ENCODE measurements at regions not wholly inside any gene's neighbourhood (a gene's known extent, or its start where the extent isn't known, plus 50 kb on each side); places are given as distances from the start of the nearest gene placed in this dataset.
"Not testable (repeated sequence)": the region's sequence is repeated elsewhere in the genome, so short reads cannot be mapped to it uniquely, and the experiment has no call there.

DNA sequence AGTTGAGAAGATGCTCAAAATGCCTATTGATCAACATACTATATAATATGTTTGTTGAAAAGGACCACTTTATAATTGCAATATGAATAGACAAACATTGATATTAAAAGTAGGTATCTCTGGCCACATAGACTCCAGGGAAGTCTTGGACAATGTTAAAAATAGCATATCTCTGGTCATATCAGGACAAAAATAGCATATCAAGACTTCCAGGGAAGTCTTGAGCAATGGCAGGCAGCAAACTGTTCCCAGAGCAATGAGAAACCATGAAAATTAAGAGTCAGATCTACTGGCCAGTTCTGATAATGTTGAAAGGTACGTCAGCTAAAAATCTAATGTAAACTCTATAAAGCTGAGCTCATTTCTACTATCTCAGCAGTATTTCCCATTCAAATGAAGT is 1130.3 kb upstream of the CITED2 start:
- H3K4me3 ChIP-seq (ENCODE audit: control insufficient read depth in 1 of 2, extremely low read depth in 1 of 2, low read length in 1 of 2): no peak overlapping the region
- no peak overlapping the region for H3K27ac ChIP-seq (ENCODE audit: low read length)
- ChIA-PET POLR2A (no interaction called here), CTCF (interaction anchor here in 1 of 2 donors (0.7 kb wide), 1 partner anchor 10 kb away, joined by 3 read pairs; no protein-coding TSS in a partner anchor)
- Mint-ChIP-seq H3K4me1 (no peaks in the 10 kb centered on the region), H3K36me3 (no peaks in the 10 kb centered on the region), H3K4me3 (no peak overlapping the region), H3K27ac (no peak overlapping the region), H3K27me3 (peaks cover 0 to 3% of the 10 kb centered on the region in 2 donors), H3K9me3 (no peaks in the 10 kb centered on the region)
- no peaks in the 10 kb centered on the region for H3K9me3 ChIP-seq
- DNase-seq: no peak
- no peaks in the 10 kb centered on the region for H3K36me3 ChIP-seq (ENCODE audit: control insufficient read depth in 2 of 2, extremely low read depth in 1 of 2, insufficient read depth in 1 of 2, low read length in 1 of 2)
- WGBS (ENCODE audit: insufficient coverage): no CpG with 5 or more reads among the region's 1 CpG
- H3K4me1 ChIP-seq (ENCODE audit: control insufficient read depth in 1 of 2, extremely low read depth in 1 of 2, insufficient read depth in 2 of 2, low read length in 2 of 2): no peaks in the 10 kb centered on the region
- H3K27me3 ChIP-seq (replicated peaks in 1 of 2; ENCODE audit: control insufficient read depth in 2 of 2, extremely low read depth in 1 of 2, insufficient read depth in 2 of 2, low read length in 1 of 2): no peaks in the 10 kb centered on the region
- no peak for ATAC-seq (replicated peaks in 1 of 4)

DNA sequence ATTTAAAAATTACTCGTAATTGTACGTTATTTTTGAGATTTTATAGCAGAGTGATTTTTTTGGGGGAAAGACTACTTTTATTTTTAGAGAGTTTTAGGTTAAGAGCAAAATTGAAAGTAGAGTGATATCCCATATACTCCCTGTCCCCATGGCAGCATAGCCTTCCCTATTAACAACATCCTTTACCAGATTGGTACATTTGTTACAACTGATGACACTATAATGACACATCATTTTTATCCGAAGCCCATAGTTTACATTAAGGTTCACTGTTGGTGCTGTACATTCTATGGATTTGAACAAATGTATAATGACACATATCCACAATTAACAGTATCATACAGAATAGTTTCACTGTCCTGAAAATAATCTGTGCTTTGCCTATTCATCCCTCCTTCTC is 1126.4 kb upstream of the CITED2 start:
- H3K27ac ChIP-seq (ENCODE audit: low read length): no peak overlapping the region
- CTCF ChIA-PET: no interaction called here
- H3K4me1 ChIP-seq (ENCODE audit: control insufficient read depth in 1 of 2, extremely low read depth in 1 of 2, insufficient read depth in 2 of 2, low read length in 2 of 2): no peaks in the 10 kb centered on the region
- peaks cover 0 to 7% of the 10 kb centered on the region in 2 donors for H3K27me3 Mint-ChIP-seq
- POLR2A ChIA-PET: no interaction called here
- no peaks in the 10 kb centered on the region for H3K9me3 Mint-ChIP-seq
- H3K36me3 ChIP-seq (ENCODE audit: control insufficient read depth in 2 of 2, extremely low read depth in 1 of 2, insufficient read depth in 1 of 2, low read length in 1 of 2): no peaks in the 10 kb centered on the region
- H3K36me3 Mint-ChIP-seq: no peaks in the 10 kb centered on the region
- whole genome bisulfite sequencing (ENCODE audit: insufficient coverage): no CpG with 5 or more reads among the region's 3 CpGs
- no peaks in the 10 kb centered on the region for H3K9me3 ChIP-seq
- no peak overlapping the region for H3K27ac Mint-ChIP-seq
- H3K4me3 Mint-ChIP-seq: no peak overlapping the region
- H3K4me1 Mint-ChIP-seq: no peaks in the 10 kb centered on the region
- H3K27me3 ChIP-seq (replicated peaks in 1 of 2; ENCODE audit: control insufficient read depth in 2 of 2, extremely low read depth in 1 of 2, insufficient read depth in 2 of 2, low read length in 1 of 2): no peaks in the 10 kb centered on the region
- no peak overlapping the region for H3K4me3 ChIP-seq (ENCODE audit: control insufficient read depth in 1 of 2, extremely low read depth in 1 of 2, low read length in 1 of 2)
- ATAC-seq (replicated peaks in 1 of 4) (no peak), DNase-seq (no peak)

DNA sequence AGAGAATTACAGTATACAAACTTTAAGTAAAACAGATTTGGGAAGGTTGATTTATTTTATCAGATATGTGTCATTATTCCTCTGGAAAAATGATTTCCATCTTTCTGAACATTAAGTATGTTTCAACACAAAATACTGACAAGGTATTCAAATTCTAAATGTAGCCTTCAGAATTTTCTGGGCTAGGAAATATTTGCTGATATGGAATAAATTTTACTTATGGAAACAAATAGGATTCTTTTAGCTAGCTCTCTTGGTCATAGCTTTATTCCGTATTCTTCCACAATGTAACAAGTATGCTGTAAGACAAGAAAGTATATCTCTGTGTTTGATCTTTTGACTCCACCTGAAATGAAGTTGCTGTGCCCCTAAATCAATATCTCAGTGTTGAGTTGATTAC is 1125.2 kb upstream of the CITED2 start:
- Histone ChIP-seq H3K4me3 (ENCODE audit: control insufficient read depth in 1 of 2, extremely low read depth in 1 of 2, low read length in 1 of 2) (no peak overlapping the region), H3K27me3 (replicated peaks in 1 of 2; ENCODE audit: control insufficient read depth in 2 of 2, extremely low read depth in 1 of 2, insufficient read depth in 2 of 2, low read length in 1 of 2) (no peaks in the 10 kb centered on the region), H3K36me3 (ENCODE audit: control insufficient read depth in 2 of 2, extremely low read depth in 1 of 2, insufficient read depth in 1 of 2, low read length in 1 of 2) (no peaks in the 10 kb centered on the region), H3K27ac (ENCODE audit: low read length) (no peak overlapping the region), H3K9me3 (no peaks in the 10 kb centered on the region), H3K4me1 (ENCODE audit: control insufficient read depth in 1 of 2, extremely low read depth in 1 of 2, insufficient read depth in 2 of 2, low read length in 2 of 2) (no peaks in the 10 kb centered on the region)
- H3K27me3 Mint-ChIP-seq: peaks cover 2 to 8% of the 10 kb centered on the region in 2 donors
- POLR2A ChIA-PET: no interaction called here
- DNase-seq (no peak), ATAC-seq (replicated peaks in 1 of 4) (no peak)
- no peak overlapping the region for H3K27ac Mint-ChIP-seq
- H3K4me1 Mint-ChIP-seq: no peaks in the 10 kb centered on the region
- CTCF ChIA-PET: no interaction called here
- no CpG with 5 or more reads among the region's 1 CpG for WGBS (ENCODE audit: insufficient coverage)
- H3K4me3 Mint-ChIP-seq: no peak overlapping the region
- H3K36me3 Mint-ChIP-seq: no peaks in the 10 kb centered on the region
- H3K9me3 Mint-ChIP-seq: peaks cover 0 to 1% (median 1%) of the 10 kb centered on the region in 3 donors

DNA sequence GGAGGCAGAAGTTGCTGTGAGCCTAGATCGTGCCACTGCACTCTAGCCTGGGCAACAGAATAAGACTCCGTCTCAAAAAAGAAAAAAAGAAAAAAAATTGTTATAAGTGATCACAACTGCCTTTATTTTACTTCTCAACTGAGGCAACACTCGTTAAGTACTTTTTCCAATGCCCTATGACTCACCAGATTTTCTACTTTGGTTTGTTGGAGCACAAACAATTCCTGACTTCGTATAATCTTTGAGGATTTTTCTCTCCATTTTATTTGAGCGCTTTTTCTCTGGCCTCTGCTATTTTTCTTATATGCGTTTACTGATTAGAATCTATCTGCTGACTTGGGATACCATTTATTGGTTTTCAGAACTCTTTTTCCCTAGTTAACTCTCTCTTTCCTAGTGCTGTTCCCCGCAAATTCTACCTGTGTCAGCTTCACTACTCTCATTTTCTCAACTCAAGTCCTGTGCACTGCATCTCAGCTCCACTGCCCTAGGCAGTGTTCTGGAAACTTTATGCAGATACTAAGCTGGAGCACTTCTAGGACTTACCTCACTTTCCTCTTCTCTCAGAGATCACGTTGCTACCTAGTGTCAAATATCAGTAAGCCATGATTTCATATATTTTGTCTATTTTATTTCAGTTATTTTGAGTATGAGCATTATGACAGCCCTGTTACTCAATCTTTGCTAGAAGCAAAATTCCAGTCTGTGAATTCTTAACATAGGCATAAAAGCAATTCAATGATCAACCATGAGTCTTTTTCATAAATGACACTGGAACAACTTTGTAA is 1120.1 kb upstream of the CITED2 start:
- DNase-seq (no peak), ATAC-seq (replicated peaks in 1 of 4) (no peak)
- H3K36me3 ChIP-seq (ENCODE audit: control insufficient read depth in 2 of 2, extremely low read depth in 1 of 2, insufficient read depth in 1 of 2, low read length in 1 of 2): no peaks in the 10 kb centered on the region
- CTCF ChIA-PET: interaction anchor here in 1 of 2 donors (0.5 kb wide), 1 partner anchor 10 kb away, joined by 3 read pairs; no protein-coding TSS in a partner anchor
- no peak overlapping the region for H3K4me3 ChIP-seq (ENCODE audit: control insufficient read depth in 1 of 2, extremely low read depth in 1 of 2, low read length in 1 of 2)
- H3K9me3 ChIP-seq: no peaks in the 10 kb centered on the region
- no peaks in the 10 kb centered on the region for H3K27me3 ChIP-seq (replicated peaks in 1 of 2; ENCODE audit: control insufficient read depth in 2 of 2, extremely low read depth in 1 of 2, insufficient read depth in 2 of 2, low read length in 1 of 2)
- no peak overlapping the region for H3K27ac ChIP-seq (ENCODE audit: low read length)
- Mint-ChIP-seq H3K4me1 (no peaks in the 10 kb centered on the region), H3K9me3 (peaks cover 0 to 4% (median 3%) of the 10 kb centered on the region in 3 donors), H3K4me3 (no peak overlapping the region), H3K27me3 (peaks cover 4 to 7% of the 10 kb centered on the region in 2 donors), H3K27ac (no peak overlapping the region), H3K36me3 (no peaks in the 10 kb centered on the region)
- POLR2A ChIA-PET: no interaction called here
- 96% methylated on average over 3 of the region's 8 CpGs for WGBS (ENCODE audit: insufficient coverage)
- no peaks in the 10 kb centered on the region for H3K4me1 ChIP-seq (ENCODE audit: control insufficient read depth in 1 of 2, extremely low read depth in 1 of 2, insufficient read depth in 2 of 2, low read length in 2 of 2)

DNA sequence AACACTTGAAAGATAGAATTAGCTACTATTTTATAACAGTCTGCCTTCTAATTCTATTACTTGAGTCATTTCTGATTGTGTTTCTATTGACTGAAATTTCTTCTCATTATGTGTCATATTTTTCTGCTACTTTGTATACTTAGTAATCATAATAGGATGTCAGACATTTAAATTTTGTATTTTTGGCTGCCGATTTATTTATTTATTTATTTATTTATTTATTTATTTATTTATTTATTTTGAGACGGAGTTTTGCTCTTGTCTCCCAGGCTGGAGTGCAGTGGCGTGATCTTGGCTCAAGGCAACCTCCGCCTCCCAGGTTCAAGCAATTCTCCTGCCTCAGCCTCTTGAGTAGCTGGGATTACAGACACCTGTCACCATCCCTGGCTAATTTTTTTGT is 1119.0 kb upstream of the CITED2 start:
- ATAC-seq (replicated peaks in 1 of 4); CTCF ChIA-PET; H3K4me3 Mint-ChIP-seq: not testable (repeated sequence)

DNA sequence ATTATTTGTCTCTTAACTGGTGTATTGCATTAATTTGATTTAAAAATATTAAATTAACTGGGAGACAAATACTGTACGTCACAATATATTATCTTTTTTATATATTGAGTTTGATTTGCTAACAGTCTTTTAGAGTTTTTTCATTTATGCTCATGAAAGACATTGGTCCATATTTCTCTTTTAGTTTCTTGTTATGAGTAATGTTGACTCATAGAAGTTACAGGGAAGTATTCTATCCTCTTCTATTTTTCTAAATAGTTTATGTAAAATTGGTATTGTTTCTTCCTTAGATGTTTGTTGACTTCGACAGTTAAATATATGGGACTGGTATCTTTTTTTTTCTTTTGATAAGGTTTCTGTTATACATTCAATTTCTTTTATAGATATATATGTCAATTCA is 1115.6 kb upstream of the CITED2 start:
- no peaks in the 10 kb centered on the region for H3K9me3 ChIP-seq
- no peak overlapping the region for H3K4me3 ChIP-seq (ENCODE audit: control insufficient read depth in 1 of 2, extremely low read depth in 1 of 2, low read length in 1 of 2)
- H3K4me3 Mint-ChIP-seq: no peak overlapping the region
- DNase-seq: no peak
- peaks cover 4% of the 10 kb centered on the region in 2 donors for H3K27me3 Mint-ChIP-seq
- no peaks in the 10 kb centered on the region for H3K36me3 Mint-ChIP-seq
- H3K4me1 Mint-ChIP-seq: no peaks in the 10 kb centered on the region
- no peaks in the 10 kb centered on the region for H3K4me1 ChIP-seq (ENCODE audit: control insufficient read depth in 1 of 2, extremely low read depth in 1 of 2, insufficient read depth in 2 of 2, low read length in 2 of 2)
- WGBS (ENCODE audit: insufficient coverage): no CpG with 5 or more reads among the region's 2 CpGs
- ATAC-seq (replicated peaks in 1 of 4): no peak
- no peaks in the 10 kb centered on the region for H3K36me3 ChIP-seq (ENCODE audit: control insufficient read depth in 2 of 2, extremely low read depth in 1 of 2, insufficient read depth in 1 of 2, low read length in 1 of 2)
- H3K9me3 Mint-ChIP-seq: peaks cover 3 to 4% (median 3%) of the 10 kb centered on the region in 3 donors
- POLR2A ChIA-PET: no interaction called here
- CTCF ChIA-PET: interaction anchor here in 1 of 2 donors (0.7 kb wide), 1 partner anchor 1799 kb away, joined by 4 read pairs; no protein-coding TSS in a partner anchor
- H3K27me3 ChIP-seq (replicated peaks in 1 of 2; ENCODE audit: control insufficient read depth in 2 of 2, extremely low read depth in 1 of 2, insufficient read depth in 2 of 2, low read length in 1 of 2): no peaks in the 10 kb centered on the region
- H3K27ac ChIP-seq (ENCODE audit: low read length): no peak overlapping the region
- H3K27ac Mint-ChIP-seq: no peak overlapping the region

More for the DNA sequence above, 1119.0 kb upstream of the CITED2 start:
- H3K9me3 ChIP-seq; DNase-seq; H3K9me3 Mint-ChIP-seq; H3K36me3 Mint-ChIP-seq; H3K27me3 Mint-ChIP-seq; H3K27ac Mint-ChIP-seq; H3K4me1 Mint-ChIP-seq; H3K36me3 ChIP-seq (ENCODE audit: control insufficient read depth in 2 of 2, extremely low read depth in 1 of 2, insufficient read depth in 1 of 2, low read length in 1 of 2); H3K27ac ChIP-seq (ENCODE audit: low read length); H3K4me1 ChIP-seq (ENCODE audit: control insufficient read depth in 1 of 2, extremely low read depth in 1 of 2, insufficient read depth in 2 of 2, low read length in 2 of 2); H3K4me3 ChIP-seq (ENCODE audit: control insufficient read depth in 1 of 2, extremely low read depth in 1 of 2, low read length in 1 of 2); POLR2A ChIA-PET; H3K27me3 ChIP-seq (replicated peaks in 1 of 2; ENCODE audit: control insufficient read depth in 2 of 2, extremely low read depth in 1 of 2, insufficient read depth in 2 of 2, low read length in 1 of 2): not testable (repeated sequence)
- WGBS (ENCODE audit: insufficient coverage): no CpG with 5 or more reads among the region's 4 CpGs

All from T-cell (primary cell).